NCI-H2196 (cell line): ENCODE measurements at regions not wholly inside any gene's neighbourhood (a gene's known extent, or its start where the extent isn't known, plus 50 kb on each side); places are given as distances from the start of the nearest gene placed in this dataset.
"Not testable (repeated sequence)": the region's sequence is repeated elsewhere in the genome, so short reads cannot be mapped to it uniquely, and the experiment has no call there.

Source experiments
- DNase-seq: peaks from one replicate; lab custom pipeline; 2025; ENCODE audit not compliant: unreplicated experiment; lab: John Stamatoyannopoulos, UW

- no peak for DNase-seq
Measured at GRCh38 chr22:33142282-33143055, 84.3 kb upstream of the SYN3 start.

DNA sequence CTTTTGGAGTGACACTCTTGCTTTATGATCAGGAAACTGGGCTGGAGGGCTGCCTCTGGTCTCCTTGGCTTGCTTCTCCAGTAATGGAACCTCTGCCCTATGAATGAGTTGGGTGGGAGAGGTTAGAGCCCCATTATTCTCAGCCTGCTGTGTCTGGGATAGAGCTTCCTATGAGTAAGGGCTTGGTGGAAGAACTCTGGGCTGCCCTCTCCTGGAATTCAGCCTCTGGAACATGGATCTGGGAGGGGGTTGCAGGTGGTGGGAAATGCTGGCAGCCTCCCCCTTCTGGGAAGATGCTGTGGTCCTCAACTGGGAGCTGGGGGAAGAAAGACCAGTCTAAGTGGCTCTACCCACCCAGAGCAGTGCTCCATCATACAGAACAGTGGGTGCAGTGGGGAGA lies 81.8 kb upstream of the SYN3 start:
- no peak for DNase-seq

DNA sequence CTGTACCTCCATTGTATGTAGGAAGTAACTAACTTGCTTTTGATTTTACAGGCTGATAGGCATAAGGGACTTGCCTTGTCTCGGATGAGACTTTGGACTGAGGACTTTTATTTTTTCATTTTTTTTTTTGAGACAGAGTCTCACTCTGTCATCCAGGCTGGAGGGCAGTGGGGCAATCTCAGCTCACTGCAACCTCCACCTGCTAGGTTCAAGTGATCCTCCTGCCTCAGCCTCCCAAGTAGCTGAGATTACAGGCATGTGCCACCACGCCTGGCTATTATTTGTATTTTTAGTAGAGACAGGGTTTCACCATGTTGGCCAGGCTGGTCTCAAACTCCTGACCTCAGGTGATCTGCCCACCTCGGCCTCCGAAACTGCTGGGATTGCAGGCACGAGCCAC lies 80.2 kb upstream of the SYN3 start:
- not testable (repeated sequence) for DNase-seq

- no peak for DNase-seq
Measured at GRCh38 chr22:33130473-33130872, 72.3 kb upstream of the SYN3 start.

- no peak for DNase-seq
Measured at GRCh38 chr22:33129621-33130020, 71.4 kb upstream of the SYN3 start.

DNA sequence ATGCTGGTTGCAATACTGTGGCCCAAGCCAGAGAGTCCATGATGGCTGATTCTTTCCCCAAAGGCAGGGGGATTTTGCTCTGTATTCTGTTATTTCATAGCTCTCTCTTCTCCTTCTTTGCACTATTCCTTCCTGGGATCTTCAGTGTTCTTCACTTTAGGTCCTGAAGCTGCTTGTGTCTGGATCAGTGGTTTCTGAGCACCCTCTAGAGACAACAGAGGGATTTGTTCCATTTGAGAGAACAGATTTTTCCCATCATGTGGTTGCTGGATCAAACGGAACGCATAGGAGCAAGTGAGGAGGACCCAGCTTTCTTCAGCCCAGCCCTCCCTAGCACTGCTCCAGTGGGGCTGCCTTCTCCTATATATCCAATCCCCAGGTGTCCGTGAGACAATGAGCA lies 68.7 kb upstream of the SYN3 start:
- no peak for DNase-seq

DNA sequence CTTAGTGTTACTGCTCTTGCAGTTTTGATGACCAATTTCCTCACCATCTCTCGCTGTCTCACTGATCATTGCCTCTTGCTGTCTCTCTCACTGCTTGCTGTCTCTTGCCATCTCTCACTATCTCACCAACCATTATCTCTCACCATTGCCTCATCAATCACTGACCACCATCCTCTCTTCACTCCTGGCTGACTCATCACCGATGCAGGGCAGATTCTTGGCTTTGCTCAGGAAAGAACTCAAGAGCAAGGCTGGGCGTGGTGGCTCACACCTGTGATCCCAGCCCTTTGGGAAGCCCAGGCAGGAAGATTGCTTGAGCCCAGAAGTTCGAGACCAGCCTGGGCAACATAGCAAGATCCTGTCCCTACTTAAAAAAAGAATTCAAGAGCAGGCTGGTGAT lies 66.3 kb upstream of the SYN3 start:
- no peak for DNase-seq

GRCh38 chr22:33122439-33122838 lies 64.3 kb upstream of the SYN3 start:
- DNase-seq = not testable (repeated sequence)

GRCh38 chr22:33119044-33119443 lies 60.9 kb upstream of the SYN3 start:
- DNase-seq = no peak

DNA sequence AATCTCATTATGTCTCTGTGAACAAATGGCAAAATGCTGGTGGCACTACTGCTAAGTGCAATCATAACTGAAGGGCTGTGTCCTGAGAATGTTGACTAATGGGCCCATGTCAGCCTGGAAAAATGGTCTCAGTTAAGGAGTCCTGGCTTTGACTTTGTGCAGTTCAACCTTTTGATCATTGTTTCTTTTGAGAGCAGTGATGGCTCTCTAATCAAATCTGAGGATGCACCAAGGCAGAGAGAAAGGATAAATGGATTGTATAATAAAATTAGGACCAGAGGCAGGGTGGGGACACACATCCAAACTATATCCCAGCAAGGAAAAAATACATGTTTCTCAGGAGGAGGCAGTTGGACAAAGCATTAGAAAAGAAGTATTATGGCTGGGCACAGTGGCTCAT lies 59.6 kb upstream of the SYN3 start:
- no peak for DNase-seq

DNA sequence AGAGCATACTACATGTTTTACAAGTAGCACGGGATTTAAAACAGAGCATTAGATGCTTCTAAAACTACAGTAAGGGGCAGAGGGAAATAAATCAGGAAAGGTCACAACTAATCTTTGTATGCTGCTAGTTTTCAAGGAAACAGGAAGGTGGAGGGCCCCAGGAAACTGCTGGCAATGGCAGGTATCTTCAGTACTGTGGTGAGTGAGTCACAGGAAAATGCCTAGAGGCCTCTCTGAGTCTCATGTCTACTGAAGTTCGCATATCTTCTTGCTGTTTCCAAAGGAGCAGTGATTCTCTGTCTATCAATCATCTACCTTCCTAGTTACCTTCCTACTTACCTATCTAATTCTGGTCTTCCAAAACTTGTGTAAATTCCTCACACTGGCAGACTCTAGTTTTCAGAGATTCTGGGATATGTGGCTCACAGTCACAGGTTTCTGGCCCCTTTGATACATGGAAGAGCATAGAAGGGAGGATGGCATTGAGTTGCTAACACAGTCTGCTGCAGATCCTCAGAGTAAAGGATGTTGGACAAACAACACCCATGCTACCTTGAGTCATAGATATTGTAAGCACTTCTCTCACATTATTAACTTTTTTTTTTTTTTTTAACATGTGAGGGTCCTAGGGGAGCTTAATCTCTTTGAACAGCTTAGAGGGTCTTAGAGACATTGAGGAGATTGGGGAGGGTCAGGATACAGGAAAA lies 58.8 kb upstream of the SYN3 start:
- no peak for DNase-seq

GRCh38 chr22:33114565-33114964 lies 56.4 kb upstream of the SYN3 start:
- DNase-seq = no peak

- DNase-seq = no peak
Measured at GRCh38 chr22:33112580-33112979, 54.4 kb upstream of the SYN3 start.

DNA sequence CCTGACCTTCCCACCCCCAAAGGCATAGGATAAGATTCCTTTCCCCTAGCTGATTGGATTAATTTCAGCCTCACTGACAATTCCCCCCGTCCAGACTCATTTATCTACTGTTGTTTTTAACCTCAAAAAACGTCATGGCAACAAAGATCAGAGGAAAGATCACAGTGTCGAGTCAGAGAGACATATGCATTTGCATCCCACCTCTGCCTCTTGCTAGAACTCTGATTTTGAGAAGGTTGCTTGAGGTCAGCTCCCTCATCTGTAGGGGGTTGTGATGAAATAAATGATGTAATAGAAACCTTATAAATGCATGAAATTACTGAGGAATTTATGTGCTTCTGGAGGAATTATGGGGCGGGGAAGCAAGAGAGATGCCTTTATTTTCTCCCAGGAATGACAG lies 53.3 kb upstream of the SYN3 start:
- DNase-seq = no peak

DNA sequence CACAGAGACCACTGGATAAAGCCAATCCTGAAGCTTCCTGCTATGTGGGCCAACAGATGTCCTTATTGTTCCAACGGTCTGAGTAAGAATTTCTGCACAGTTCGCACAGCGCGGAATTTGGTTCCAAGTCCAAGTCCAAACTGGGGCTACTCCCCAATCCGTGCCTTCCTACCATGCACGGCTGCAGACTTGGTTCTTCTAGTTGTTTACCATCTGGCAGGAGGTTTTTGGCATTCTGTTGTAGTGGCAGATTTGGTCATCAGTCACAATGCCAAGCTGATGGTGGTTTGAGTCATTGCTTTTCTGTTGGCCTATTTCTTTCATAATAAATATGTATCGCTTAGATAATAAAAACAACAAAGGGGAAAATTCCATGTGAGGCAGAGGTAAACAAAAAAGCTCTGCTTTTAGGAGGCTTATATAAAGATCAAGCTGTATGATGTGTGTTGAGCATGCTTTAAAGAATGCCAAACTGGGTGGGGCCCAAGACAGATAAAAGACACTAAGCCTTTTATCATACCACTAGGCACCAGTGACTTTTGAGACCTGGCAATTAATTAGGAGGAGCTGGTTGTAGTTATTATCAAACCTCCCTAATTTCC lies 52.5 kb upstream of the SYN3 start:
- DNase-seq = no peak

DNA sequence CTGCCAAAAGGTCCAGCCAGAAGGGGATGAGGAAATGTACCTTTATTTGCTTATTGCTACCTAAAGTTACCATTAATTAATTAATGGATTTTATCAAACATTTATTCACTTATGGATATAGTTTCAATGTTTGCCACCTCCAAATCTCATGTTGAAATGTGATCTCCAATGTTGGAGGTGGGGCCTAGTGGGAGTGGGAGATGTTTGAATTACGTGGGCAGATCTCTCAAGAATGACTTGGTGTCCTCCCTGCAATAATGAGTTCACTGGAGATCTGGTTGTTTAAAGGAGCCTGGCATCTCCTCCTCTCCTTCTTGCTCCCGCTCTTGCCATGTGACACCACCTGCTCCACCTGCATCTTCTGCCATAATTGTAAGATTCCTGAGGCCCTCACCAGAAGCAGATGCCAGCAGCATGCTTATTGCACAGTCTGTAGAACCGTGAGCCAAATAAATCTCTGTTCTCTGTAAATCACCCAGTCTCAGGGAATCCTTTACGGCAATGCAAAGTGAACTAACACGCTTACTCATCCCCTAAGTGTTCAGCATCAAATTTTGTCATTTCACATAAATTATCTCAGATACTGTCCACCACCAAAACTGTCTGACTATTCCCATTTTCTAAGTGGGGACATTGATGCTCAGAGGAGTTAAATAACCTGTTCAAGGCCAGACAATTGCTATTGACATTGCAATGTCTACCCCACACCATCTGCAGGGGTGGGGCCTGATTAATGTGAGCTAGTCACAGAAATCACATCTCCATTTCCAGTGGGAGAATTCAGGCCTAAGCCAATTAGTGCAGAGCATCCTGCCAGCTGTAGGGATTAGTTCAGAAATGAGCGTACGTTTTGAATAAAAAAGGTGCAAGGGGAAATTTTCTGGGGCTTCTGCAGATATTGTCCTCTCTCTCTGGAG lies 51.6 kb upstream of the SYN3 start:
- DNase-seq = no peak

GRCh38 chr22:33108037-33108436 lies 49.9 kb upstream of the SYN3 start:
- no peak for DNase-seq
